GM19239 (cell line): ENCODE measurements at regions not wholly inside any gene's neighbourhood (a gene's known extent, or its start where the extent isn't known, plus 50 kb on each side); places are given as distances from the start of the nearest gene placed in this dataset.
"Not testable (repeated sequence)": the region's sequence is repeated elsewhere in the genome, so short reads cannot be mapped to it uniquely, and the experiment has no call there.

ENCODE experiments used
- DNase-seq: peaks from one replicate; pipeline ENCODE4 v3.0.0; 2011; ENCODE audit warnings: low spot score; ENCODE audit not compliant: insufficient read length
- FAIRE-seq: peaks from 2 replicates; lab custom pipeline; 2011; peaks lifted over from hg19 to GRCh38; lab: Jason Lieb, UNC

DNA sequence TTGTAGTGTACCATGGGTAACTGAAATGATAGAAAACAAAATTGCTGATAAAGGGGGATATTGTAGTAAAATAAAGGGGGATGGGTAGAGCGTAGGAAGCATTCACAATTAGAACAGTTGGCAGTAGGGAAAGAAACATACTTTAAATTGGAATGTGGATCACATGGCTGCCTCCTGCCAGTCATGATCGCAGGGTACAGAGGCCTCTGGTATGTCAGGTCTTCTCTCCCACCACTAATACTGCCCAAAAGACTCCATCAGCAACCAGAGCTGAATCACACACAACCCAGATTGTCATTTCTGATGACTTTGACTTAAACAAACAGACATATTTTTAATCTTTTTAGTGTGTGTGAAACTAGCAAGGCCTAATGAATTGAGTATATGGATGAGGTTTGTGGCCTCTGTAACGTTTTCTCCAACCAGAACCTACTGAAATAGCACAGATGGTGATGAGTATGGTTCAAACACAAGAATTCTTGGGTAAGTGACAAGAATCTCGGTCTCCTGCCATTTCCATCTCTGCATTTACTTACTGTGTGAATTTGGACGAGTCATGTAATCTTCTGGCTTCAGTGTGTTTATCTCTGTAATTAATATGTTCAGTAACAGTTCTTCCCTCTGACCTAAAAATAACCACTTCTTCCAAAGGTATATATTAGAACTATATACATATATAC, 112.6 kb downstream of the USP22 start:
- FAIRE-seq (no peak), DNase-seq (no peak)

DNA sequence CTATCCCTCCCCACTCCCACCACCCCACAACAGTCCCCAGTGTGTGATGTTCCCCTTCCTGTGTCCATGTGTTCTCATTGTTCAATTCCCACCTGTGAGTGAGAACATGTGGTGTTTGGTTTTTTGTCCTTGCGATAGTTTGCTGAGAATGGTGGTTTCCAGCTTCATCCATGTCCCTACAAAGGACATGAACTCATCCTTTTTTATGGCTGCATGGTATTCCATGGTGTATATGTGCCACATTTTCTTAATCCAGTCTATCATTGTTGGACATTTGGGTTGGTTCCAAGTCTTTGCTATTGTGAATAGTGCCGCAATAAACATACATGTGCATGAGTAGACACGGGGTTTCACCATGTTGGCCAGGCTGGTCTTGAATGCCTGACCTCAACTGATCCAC, 109.8 kb downstream of the USP22 start:
- DNase-seq, FAIRE-seq: not testable (repeated sequence)

- DNase-seq (no peak), FAIRE-seq (no peak)
These were observed 108.5 kb downstream of the USP22 start for GRCh38 chr17:20934288-20934687.

GRCh38 chr17:20935740-20936139, 107.1 kb downstream of the USP22 start:
- DNase-seq (no peak), FAIRE-seq (no peak)

- DNase-seq: no peak
- no peak for FAIRE-seq
These were observed 104.6 kb downstream of the USP22 start for GRCh38 chr17:20938244-20938643.

DNA sequence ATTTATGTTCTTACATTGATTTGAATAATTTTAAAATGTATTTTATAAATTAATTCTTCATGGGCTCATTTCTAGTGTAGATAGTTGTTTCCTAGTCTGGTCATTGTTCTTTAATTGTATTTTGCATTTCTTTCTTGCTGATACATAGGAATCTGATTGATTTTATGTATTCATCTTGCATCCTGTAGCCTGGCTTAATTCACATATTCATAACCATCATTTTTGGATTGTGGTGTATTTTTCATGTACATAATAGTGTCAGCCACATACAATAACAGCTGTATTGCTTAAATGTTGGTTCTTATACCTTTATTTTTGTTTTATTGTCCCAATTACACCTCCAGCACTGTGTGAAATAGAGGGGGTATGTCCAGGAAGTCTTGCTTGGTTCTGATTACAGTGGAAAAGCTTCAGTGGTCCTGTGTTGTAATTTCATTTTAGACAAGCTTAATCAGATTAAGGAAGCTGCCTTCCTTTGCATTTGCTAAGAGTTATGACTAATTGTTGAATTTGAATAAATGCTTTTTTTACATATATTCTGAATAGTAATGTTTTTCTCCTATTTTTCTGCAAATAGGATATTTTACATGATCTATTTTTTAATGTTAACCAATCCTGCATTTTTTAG, 103.7 kb downstream of the USP22 start:
- FAIRE-seq (no peak), DNase-seq (no peak)

DNA sequence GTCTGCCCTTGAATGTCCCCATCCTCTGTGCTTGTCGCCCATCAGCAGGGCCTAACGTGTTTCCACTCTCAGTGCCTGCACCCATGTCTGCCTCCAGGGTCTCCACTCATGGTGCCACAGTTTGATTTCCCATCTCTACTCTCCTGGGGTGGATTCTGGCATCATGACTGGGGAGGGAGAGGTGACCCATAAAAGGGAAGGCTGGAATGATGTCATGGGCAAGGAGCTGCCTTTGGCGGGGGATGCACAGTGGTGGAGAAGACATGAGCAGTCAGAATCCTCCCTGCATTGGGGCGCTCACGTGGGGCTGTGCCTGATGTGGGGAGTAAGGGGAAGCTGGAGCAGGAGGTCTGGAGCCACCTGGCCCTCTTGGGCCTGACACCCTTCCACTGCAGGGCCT, 100.9 kb downstream of the USP22 start:
- FAIRE-seq (no peak), DNase-seq (no peak)

GRCh38 chr17:20944014-20944865, 98.6 kb downstream of the USP22 start:
- DNase-seq: no peak
- FAIRE-seq: no peak

- not testable (repeated sequence) for DNase-seq, FAIRE-seq
These were observed 95.1 kb downstream of the USP22 start for GRCh38 chr17:20947708-20948107.

- DNase-seq (no peak), FAIRE-seq (no peak)
These were observed 93.6 kb downstream of the USP22 start for GRCh38 chr17:20948984-20949777.
